Motor neuron (in vitro differentiated cells): ENCODE measurements at regions not wholly inside any gene's neighbourhood (a gene's known extent, or its start where the extent isn't known, plus 50 kb on each side); places are given as distances from the start of the nearest gene placed in this dataset.
A peak's percentile ranks its signal among the peaks of the same experiment; 100 is the strongest.

Experiments
- ATAC-seq, 8 experiments: fragments of 200-7000 bp; cut with Tn5 transposase; replicated peaks in 6 of 8; 2 replicates each; pipeline ENCODE4 v1.8.0; 2021; ENCODE audit warnings: mild to moderate bottlenecking in 8 of 8, moderate library complexity in 8 of 8
- H3K27ac ChIP-seq, 2 donors: fragments of 250-450 bp; sonication (Bioruptor Pico); 2 replicates each; pipeline ENCODE4 v1.9.0; 2021; ENCODE audit warnings: antibody characterized with exemption in 2 of 2, mild to moderate bottlenecking in 2 of 2, moderate library complexity in 1 of 2
- H3K4me1 ChIP-seq, 2 donors: fragments of 250-450 bp; sonication (Bioruptor Pico); replicated peaks in 1 of 2; 2 replicates each; pipeline ENCODE4 v1.6.1; 2021; ENCODE audit warnings: antibody characterized with exemption in 2 of 2, mild to moderate bottlenecking in 2 of 2, moderate library complexity in 1 of 2
- H3K4me3 ChIP-seq, 5 donors: fragments of 250-450 bp; sonication (Bioruptor Pico); 2 replicates each; pipeline ENCODE4 v1.9.0; 2021; ENCODE audit warnings: antibody characterized with exemption in 5 of 5, mild to moderate bottlenecking in 5 of 5, moderate library complexity in 4 of 5
- WGBS, 10 experiments: fragments of 450-650 bp; shearing (Covaris generic); methylation state at CpG; one replicate each; pipeline ENCODE4 v1.0.0; 2022; 5-methylcytosine and 5-hydroxymethylcytosine counted together
- in situ Hi-C, 9 experiments: fragments of 400-800 bp; cut with MboI; loops; one replicate each; pipeline ENCODE4 v1.15.0; 2021; ENCODE audit warnings: low sequenced_read_pairs in 9 of 9, low pct_unique_long_range_greater_than_20kb in 2 of 9; ENCODE audit not compliant: unreplicated experiment in 9 of 9

GRCh38 chr3:106810300-106810875 is 566.9 kb upstream of the CCDC54 start:
- no peak overlapping the region for H3K27ac ChIP-seq
- ATAC-seq, result no peak
- H3K4me1 ChIP-seq, result peaks cover 0 to 5% of the 10 kb centered on the region in 2 donors
- in situ Hi-C loops, result no loop called here
- 33 to 100% (median 80%) methylated on average over 1 to 4 of the region's 4 CpGs for WGBS, 10 experiments
- H3K4me3 ChIP-seq, result no peak overlapping the region

GRCh38 chr3:106811376-106811775 is 565.9 kb upstream of the CCDC54 start:
- ATAC-seq, result no peak

GRCh38 chr3:106813742-106814141 is 563.5 kb upstream of the CCDC54 start:
- Histone ChIP-seq H3K27ac (no peak overlapping the region), H3K4me1 (peaks cover 0 to 3% of the 10 kb centered on the region in 2 donors), H3K4me3 (no peak overlapping the region)
- in situ Hi-C loops, result no loop called here
- WGBS, 10 experiments, result 17 to 95% (median 89%) methylated on average over 1 to 3 of the region's 3 CpGs; no CpG with 5 or more reads in 3 of the 10 experiments
- ATAC-seq, result no peak

More at GRCh38 chr3:106811376-106811775, 565.9 kb upstream of the CCDC54 start:
- Histone ChIP-seq H3K4me1 (peaks cover 0 to 5% of the 10 kb centered on the region in 2 donors), H3K4me3 (no peak overlapping the region), H3K27ac (no peak overlapping the region)
- in situ Hi-C loops, result no loop called here
- 6 to 85% (median 67%) methylated on average over 2 to 3 of the region's 3 CpGs for WGBS, 10 experiments

- no peak overlapping the region for H3K27ac ChIP-seq
- ATAC-seq, result peak in 3 of 8 experiments; percentile 36 to 61 (median 59)
- in situ Hi-C loops, result no loop called here
- no peak overlapping the region for H3K4me3 ChIP-seq
- no peaks in the 10 kb centered on the region for H3K4me1 ChIP-seq
- WGBS, 10 experiments, result 25 to 80% (median 80%) methylated on average over 1 of the region's 1 CpG; no CpG with 5 or more reads in 7 of the 10 experiments
These were observed 563.0 kb upstream of the CCDC54 start for GRCh38 chr3:106814231-106814630.

GRCh38 chr3:106816838-106817237 is 560.4 kb upstream of the CCDC54 start:
- in situ Hi-C loops, result no loop called here
- H3K27ac ChIP-seq, result no peak overlapping the region
- WGBS, 10 experiments, result 60 to 100% (median 89%) methylated on average over 1 to 2 of the region's 2 CpGs; no CpG with 5 or more reads in 1 of the 10 experiments
- no peaks in the 10 kb centered on the region for H3K4me1 ChIP-seq
- no peak overlapping the region for H3K4me3 ChIP-seq
- no peak for ATAC-seq

GRCh38 chr3:106817706-106818105 is 559.5 kb upstream of the CCDC54 start:
- in situ Hi-C loops, result no loop called here
- Histone ChIP-seq H3K4me1 (no peaks in the 10 kb centered on the region), H3K4me3 (no peak overlapping the region), H3K27ac (no peak overlapping the region)
- WGBS, 10 experiments, result 40 to 100% (median 88%) methylated on average over 1 to 5 of the region's 5 CpGs; no CpG with 5 or more reads in 2 of the 10 experiments
- ATAC-seq, result no peak

GRCh38 chr3:106819440-106819839 is 557.8 kb upstream of the CCDC54 start:
- Histone ChIP-seq H3K4me3 (no peak overlapping the region), H3K27ac (no peak overlapping the region), H3K4me1 (no peaks in the 10 kb centered on the region)
- peak in 1 of 8 experiments; percentile 39 for ATAC-seq
- in situ Hi-C loops, result no loop called here
- WGBS, 10 experiments, result 13 to 100% (median 75%) methylated on average over 1 of the region's 1 CpG; no CpG with 5 or more reads in 2 of the 10 experiments

GRCh38 chr3:106820726-106821362 is 556.4 kb upstream of the CCDC54 start:
- ATAC-seq, result no peak
- no peak overlapping the region for H3K4me3 ChIP-seq
- no peak overlapping the region for H3K27ac ChIP-seq
- WGBS, 10 experiments, result 80 to 98% (median 93%) methylated on average over 2 to 9 of the region's 19 CpGs; no CpG with 5 or more reads in 2 of the 10 experiments
- peaks cover 3 to 4% of the 10 kb centered on the region in 2 donors for H3K4me1 ChIP-seq
- in situ Hi-C loops, result no loop called here

- no peak for ATAC-seq
- Histone ChIP-seq H3K27ac (no peak overlapping the region), H3K4me1 (peaks cover 7 to 10% of the 10 kb centered on the region in 2 donors), H3K4me3 (no peak overlapping the region)
- in situ Hi-C loops, result no loop called here
- WGBS, 10 experiments, result 62 to 100% (median 93%) methylated on average over 1 to 4 of the region's 7 CpGs; no CpG with 5 or more reads in 2 of the 10 experiments
These were observed 555.4 kb upstream of the CCDC54 start for GRCh38 chr3:106821801-106822200.

- 70 to 100% (median 96%) methylated on average over 1 to 6 of the region's 11 CpGs; no CpG with 5 or more reads in 3 of the 10 experiments for WGBS, 10 experiments
- peaks cover 7 to 14% of the 10 kb centered on the region in 2 donors for H3K4me1 ChIP-seq
- no peak overlapping the region for H3K27ac ChIP-seq
- no peak for ATAC-seq
- no peak overlapping the region for H3K4me3 ChIP-seq
- in situ Hi-C loops, result no loop called here
These were observed 555.0 kb upstream of the CCDC54 start for GRCh38 chr3:106822204-106822603.

GRCh38 chr3:106823701-106824100 is 553.5 kb upstream of the CCDC54 start:
- Histone ChIP-seq H3K4me3 (no peak overlapping the region), H3K27ac (no peak overlapping the region), H3K4me1 (peaks cover 7 to 15% of the 10 kb centered on the region in 2 donors)
- ATAC-seq, result no peak
- WGBS, 10 experiments, result 42 to 100% (median 94%) methylated on average over 1 to 3 of the region's 3 CpGs
- in situ Hi-C loops, result no loop called here

GRCh38 chr3:106824856-106825255 is 552.4 kb upstream of the CCDC54 start:
- no peak overlapping the region for H3K4me3 ChIP-seq
- WGBS, 10 experiments, result 57 to 100% (median 60%) methylated on average over 1 of the region's 1 CpG; no CpG with 5 or more reads in 7 of the 10 experiments
- H3K27ac ChIP-seq, result no peak overlapping the region
- ATAC-seq, result peak in 4 of 8 experiments; percentile 6 to 80 (median 68)
- H3K4me1 ChIP-seq, result peaks cover 7 to 15% of the 10 kb centered on the region in 2 donors
- in situ Hi-C loops, result loop anchor here in 3 of 9 experiments (25.0 kb wide), 1 partner anchor 237 kb away; no protein-coding TSS in a partner anchor

GRCh38 chr3:106825962-106826605 is 551.2 kb upstream of the CCDC54 start:
- WGBS, 10 experiments, result 37 to 77% (median 63%) methylated on average over 2 to 4 of the region's 4 CpGs
- in situ Hi-C loops, result loop anchor here in 3 of 9 experiments (25.0 kb wide), 1 partner anchor 236 kb away; no protein-coding TSS in a partner anchor
- ATAC-seq, result peak in 6 of 8 experiments; percentile 16 to 93 (median 80)
- H3K4me1 ChIP-seq, result peaks cover 7 to 15% of the 10 kb centered on the region in 2 donors
- H3K4me3 ChIP-seq, result no peak overlapping the region
- H3K27ac ChIP-seq, result peak overlapping the region in 1 of 2 donors; percentile 16
